OCI-LY3 (cell line): ENCODE measurements at regions not wholly inside any gene's neighbourhood (a gene's known extent, or its start where the extent isn't known, plus 50 kb on each side); places are given as distances from the start of the nearest gene placed in this dataset.

Source experiments
- CTCF ChIP-seq: fragments of 200-600, 300-600 bp; sonication (generic); IDR thresholded peaks from 2 replicates; pipeline ENCODE4 v1.5.1; 2014; ENCODE audit warnings: antibody characterized with exemption, low read length, low read depth
- EZH2phosphoT487 ChIP-seq: fragments of 200-600 bp; shearing (Covaris generic); IDR thresholded peaks from 2 replicates; pipeline ENCODE4 v1.6.1; 2018; ENCODE audit warnings: antibody characterized with exemption, mixed run types, low read depth

GRCh38 chr13:94947965-94948371 is 235.6 kb upstream of the SOX21 start:
- TF ChIP-seq CTCF (no peak), EZH2phosphoT487 (no peak)
